ENCODE measurements at regions not wholly inside any gene's neighbourhood (a gene's known extent, or its start where the extent isn't known, plus 50 kb on each side); places are given as distances from the start of the nearest gene placed in this dataset.
A peak's percentile ranks its signal among the peaks of the same experiment; 100 is the strongest.

DNA sequence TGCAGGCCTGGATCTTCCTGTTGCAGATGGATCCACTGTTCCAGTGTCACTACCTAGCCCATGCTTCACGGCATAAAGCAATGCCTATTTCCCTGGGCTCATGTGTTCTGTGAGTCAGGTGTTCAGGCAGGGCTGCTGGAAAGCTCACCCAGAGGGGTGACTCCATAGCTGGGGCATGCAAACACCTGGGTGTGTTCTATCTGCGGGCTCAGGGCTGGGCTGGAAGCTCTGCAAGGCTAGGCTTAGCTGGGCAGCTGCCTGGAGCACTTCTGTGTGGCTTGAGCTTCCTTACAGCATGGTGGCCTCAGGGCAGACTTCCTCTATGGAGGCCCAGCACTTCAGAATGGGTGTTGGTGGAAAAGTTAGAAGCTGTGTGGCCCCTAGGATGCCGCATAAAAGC lies 139.9 kb downstream of the GADD45G start:
- H3K9me3 ChIP-seq (ENCODE audit: insufficient read depth, low read length), result no peaks in the 10 kb centered on the region
- no peak for DNase-seq (ENCODE audit: low read depth, low spot score)
- no peak overlapping the region for H3K4me3 ChIP-seq (ENCODE audit: insufficient read length, low read depth)
- no peaks in the 10 kb centered on the region for H3K36me3 ChIP-seq (ENCODE audit: insufficient read depth, insufficient read length, low read length)
- H3K4me1 ChIP-seq (ENCODE audit: insufficient read depth, insufficient read length), result peaks cover 20% of the 10 kb centered on the region
- H3K9ac ChIP-seq (ENCODE audit: insufficient read length, low read depth), result peak overlapping the region; percentile 9
- TF ChIP-seq YY1 (IDR thresholded peaks at IDR 0.05; ENCODE audit: insufficient read depth, insufficient read length), result no peak
- TF ChIP-seq ZNF274 (IDR thresholded peaks at IDR 0.05; ENCODE audit: low read depth, low read length), result no peak
- TF ChIP-seq SUZ12 (IDR thresholded peaks at IDR 0.05; ENCODE audit: extremely low read depth, insufficient read depth, insufficient read length), result no peak
- H3K27me3 ChIP-seq (ENCODE audit: insufficient read depth, insufficient read length), result peaks cover 14% of the 10 kb centered on the region

DNA sequence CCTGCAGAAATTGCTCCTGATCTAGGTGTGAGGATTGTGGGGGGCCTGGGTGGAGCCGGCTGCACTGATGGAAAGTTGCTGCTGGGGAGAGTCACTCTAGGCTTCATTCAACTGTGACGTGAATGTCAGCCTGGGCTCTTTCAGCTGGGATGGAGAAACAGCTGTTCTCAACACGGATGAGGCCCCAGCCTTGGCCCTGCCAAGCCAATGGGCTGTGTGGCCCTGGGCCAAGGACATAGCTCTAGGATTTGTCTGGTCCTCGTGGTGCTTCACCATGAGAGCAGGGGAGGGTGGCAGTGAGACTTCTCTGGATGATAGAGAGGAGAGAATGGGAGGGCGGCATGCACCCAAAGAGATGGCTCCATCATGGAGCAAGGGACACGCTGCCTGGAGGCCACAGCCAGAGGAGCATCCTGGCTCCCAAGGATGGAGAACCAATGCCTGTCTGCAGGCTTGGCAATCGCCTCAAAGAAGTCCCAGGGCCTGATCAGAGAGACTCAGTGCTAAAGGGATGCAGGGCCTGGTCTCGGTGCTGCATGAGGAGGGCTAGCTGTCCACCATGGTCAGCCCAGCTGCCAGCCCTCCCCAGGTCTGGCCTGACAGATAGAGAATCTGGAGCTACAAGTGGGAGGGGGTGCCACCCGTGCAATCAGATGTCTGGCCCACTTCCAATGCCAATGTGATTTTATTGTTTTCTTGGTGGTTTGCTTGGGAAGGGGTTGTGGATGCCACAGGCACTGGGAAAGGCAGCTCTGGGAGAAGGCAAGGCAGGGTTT lies 141.0 kb downstream of the GADD45G start:
- no peaks in the 10 kb centered on the region for H3K36me3 ChIP-seq (ENCODE audit: insufficient read depth, insufficient read length, low read length)
- TF ChIP-seq YY1 (IDR thresholded peaks at IDR 0.05; ENCODE audit: insufficient read depth, insufficient read length), result no peak
- no peak for TF ChIP-seq ZNF274 (IDR thresholded peaks at IDR 0.05; ENCODE audit: low read depth, low read length)
- no peak for TF ChIP-seq SUZ12 (IDR thresholded peaks at IDR 0.05; ENCODE audit: extremely low read depth, insufficient read depth, insufficient read length)
- H3K9ac ChIP-seq (ENCODE audit: insufficient read length, low read depth), result no peak overlapping the region
- H3K4me1 ChIP-seq (ENCODE audit: insufficient read depth, insufficient read length), result peaks cover 24% of the 10 kb centered on the region
- DNase-seq (ENCODE audit: low read depth, low spot score), result no peak
- H3K27me3 ChIP-seq (ENCODE audit: insufficient read depth, insufficient read length), result peaks cover 10% of the 10 kb centered on the region
- no peaks in the 10 kb centered on the region for H3K9me3 ChIP-seq (ENCODE audit: insufficient read depth, low read length)
- H3K4me3 ChIP-seq (ENCODE audit: insufficient read length, low read depth), result no peak overlapping the region

- Histone ChIP-seq H3K4me3 (ENCODE audit: insufficient read length, low read depth) (no peak overlapping the region), H3K9me3 (ENCODE audit: insufficient read depth, low read length) (no peaks in the 10 kb centered on the region), H3K4me1 (ENCODE audit: insufficient read depth, insufficient read length) (peaks cover 24% of the 10 kb centered on the region), H3K9ac (ENCODE audit: insufficient read length, low read depth) (no peak overlapping the region), H3K27me3 (ENCODE audit: insufficient read depth, insufficient read length) (peaks cover 10% of the 10 kb centered on the region), H3K36me3 (ENCODE audit: insufficient read depth, insufficient read length, low read length) (no peaks in the 10 kb centered on the region)
- DNase-seq (ENCODE audit: low read depth, low spot score), result no peak
- TF ChIP-seq ZNF274 (IDR thresholded peaks at IDR 0.05; ENCODE audit: low read depth, low read length), result no peak
- TF ChIP-seq SUZ12 (IDR thresholded peaks at IDR 0.05; ENCODE audit: extremely low read depth, insufficient read depth, insufficient read length), result no peak
- no peak for TF ChIP-seq YY1 (IDR thresholded peaks at IDR 0.05; ENCODE audit: insufficient read depth, insufficient read length)
Observed at GRCh38 chr9:89746385-89747116, 141.7 kb downstream of the GADD45G start.

DNA sequence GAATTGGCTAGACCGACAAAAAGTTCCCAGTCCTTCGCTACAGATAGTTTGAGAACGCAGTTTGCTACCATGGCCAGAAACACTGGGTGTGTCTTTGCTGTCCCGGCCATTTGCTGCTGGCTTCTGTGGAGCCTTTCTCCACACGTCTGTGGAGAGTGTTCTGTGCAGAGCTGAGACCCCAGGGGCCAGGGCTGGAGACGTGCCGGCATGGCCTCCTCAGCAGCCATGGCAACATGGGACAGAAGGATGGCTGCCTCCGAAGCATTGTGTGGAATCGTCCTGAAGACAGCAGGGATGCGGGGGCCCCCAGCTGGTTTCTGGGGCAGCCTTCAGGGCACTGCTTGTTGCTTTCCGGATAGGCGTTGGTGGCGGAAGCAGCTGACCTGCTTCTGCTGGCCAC lies 142.8 kb downstream of the GADD45G start:
- no peaks in the 10 kb centered on the region for H3K9me3 ChIP-seq (ENCODE audit: insufficient read depth, low read length)
- no peaks in the 10 kb centered on the region for H3K36me3 ChIP-seq (ENCODE audit: insufficient read depth, insufficient read length, low read length)
- H3K4me1 ChIP-seq (ENCODE audit: insufficient read depth, insufficient read length), result peaks cover 24% of the 10 kb centered on the region
- H3K9ac ChIP-seq (ENCODE audit: insufficient read length, low read depth), result no peak overlapping the region
- H3K27me3 ChIP-seq (ENCODE audit: insufficient read depth, insufficient read length), result peaks cover 10% of the 10 kb centered on the region
- TF ChIP-seq ZNF274 (IDR thresholded peaks at IDR 0.05; ENCODE audit: low read depth, low read length) (no peak), YY1 (IDR thresholded peaks at IDR 0.05; ENCODE audit: insufficient read depth, insufficient read length) (no peak), SUZ12 (IDR thresholded peaks at IDR 0.05; ENCODE audit: extremely low read depth, insufficient read depth, insufficient read length) (no peak)
- H3K4me3 ChIP-seq (ENCODE audit: insufficient read length, low read depth), result no peak overlapping the region
- no peak for DNase-seq (ENCODE audit: low read depth, low spot score)

DNA sequence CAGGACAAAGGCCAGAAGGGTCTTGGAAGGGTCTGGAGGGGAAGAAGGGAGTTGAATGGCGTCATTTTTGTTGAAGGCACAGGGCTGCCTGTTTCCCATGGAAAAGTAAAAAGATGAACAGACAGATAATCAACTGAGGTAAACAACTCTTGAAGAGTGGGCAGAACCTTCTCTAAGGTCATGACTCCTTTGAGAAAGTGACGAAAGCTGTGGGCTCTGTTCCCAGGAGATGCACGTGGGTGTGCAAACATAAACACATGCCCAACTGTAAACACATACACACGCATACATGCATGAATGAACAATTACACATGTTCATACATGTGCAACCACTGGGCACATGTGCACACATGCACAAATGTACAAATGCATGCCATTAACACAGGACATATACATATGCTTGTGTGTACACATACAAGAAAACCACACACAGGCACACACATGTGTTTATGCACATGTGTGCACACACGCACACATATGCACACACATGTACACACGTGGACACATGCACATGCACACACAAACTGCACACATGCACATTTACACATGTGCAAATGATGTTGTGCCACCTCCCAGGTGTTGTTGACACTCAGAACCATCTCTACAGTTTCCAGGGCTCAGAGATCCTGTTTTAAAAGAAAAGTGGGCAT lies 143.3 kb downstream of the GADD45G start:
- Histone ChIP-seq H3K27me3 (ENCODE audit: insufficient read depth, insufficient read length) (peaks cover 10% of the 10 kb centered on the region), H3K4me1 (ENCODE audit: insufficient read depth, insufficient read length) (peaks cover 20% of the 10 kb centered on the region)
- no peak for DNase-seq (ENCODE audit: low read depth, low spot score)

GRCh38 chr9:89748831-89749499 lies 144.2 kb downstream of the GADD45G start:
- TF ChIP-seq YY1 (IDR thresholded peaks at IDR 0.05; ENCODE audit: insufficient read depth, insufficient read length), result no peak
- no peak for TF ChIP-seq ZNF274 (IDR thresholded peaks at IDR 0.05; ENCODE audit: low read depth, low read length)
- TF ChIP-seq SUZ12 (IDR thresholded peaks at IDR 0.05; ENCODE audit: extremely low read depth, insufficient read depth, insufficient read length), result no peak
- H3K9me3 ChIP-seq (ENCODE audit: insufficient read depth, low read length), result no peaks in the 10 kb centered on the region
- no peak overlapping the region for H3K4me3 ChIP-seq (ENCODE audit: insufficient read length, low read depth)
- H3K27me3 ChIP-seq (ENCODE audit: insufficient read depth, insufficient read length), result peaks cover 10% of the 10 kb centered on the region
- no peaks in the 10 kb centered on the region for H3K36me3 ChIP-seq (ENCODE audit: insufficient read depth, insufficient read length, low read length)
- H3K4me1 ChIP-seq (ENCODE audit: insufficient read depth, insufficient read length), result peaks cover 16% of the 10 kb centered on the region
- DNase-seq (ENCODE audit: low read depth, low spot score), result no peak
- H3K9ac ChIP-seq (ENCODE audit: insufficient read length, low read depth), result no peak overlapping the region

More for the DNA sequence above, 143.3 kb downstream of the GADD45G start:
- no peak overlapping the region for H3K9ac ChIP-seq (ENCODE audit: insufficient read length, low read depth)
- no peaks in the 10 kb centered on the region for H3K9me3 ChIP-seq (ENCODE audit: insufficient read depth, low read length)
- TF ChIP-seq YY1 (IDR thresholded peaks at IDR 0.05; ENCODE audit: insufficient read depth, insufficient read length) (no peak), ZNF274 (IDR thresholded peaks at IDR 0.05; ENCODE audit: low read depth, low read length) (no peak), SUZ12 (IDR thresholded peaks at IDR 0.05; ENCODE audit: extremely low read depth, insufficient read depth, insufficient read length) (no peak)
- H3K4me3 ChIP-seq (ENCODE audit: insufficient read length, low read depth), result no peak overlapping the region
- H3K36me3 ChIP-seq (ENCODE audit: insufficient read depth, insufficient read length, low read length), result no peaks in the 10 kb centered on the region
